Liver (tissue), 8 donors: ENCODE measurements at regions not wholly inside any gene's neighbourhood (a gene's known extent, or its start where the extent isn't known, plus 50 kb on each side); places are given as distances from the start of the nearest gene placed in this dataset.

ENCODE experiments used
- DNase-seq: peaks from one replicate; pipeline ENCODE4 v3.0.0-alpha.2; 2017; ENCODE audit warnings: low spot score
- H3K27ac ChIP-seq, 2 donors: one replicate each; pipeline ENCODE4 v1.7.0; 2013; ENCODE audit warnings: inconsistent platforms in 2 of 2, low read length in 2 of 2, control low read depth in 1 of 2, low read depth in 1 of 2, mild to moderate bottlenecking in 1 of 2
- H3K27me3 ChIP-seq, 4 donors: one replicate each; pipeline versions ENCODE4 v1.6.1 to v1.7.0; 2013; ENCODE audit warnings: low read length in 3 of 4, inconsistent platforms in 1 of 4, mild to moderate bottlenecking in 1 of 4, moderate library complexity in 1 of 4; ENCODE audit not compliant: control insufficient read depth in 4 of 4, insufficient read depth in 4 of 4
- H3K36me3 ChIP-seq, 4 donors: one replicate each; pipeline versions ENCODE4 v1.6.1 to v1.7.0; 2013; ENCODE audit warnings: low read length in 3 of 4, mild to moderate bottlenecking in 3 of 4, low read depth in 1 of 4, moderate library complexity in 1 of 4; ENCODE audit not compliant: control insufficient read depth in 4 of 4, insufficient read depth in 3 of 4
- H3K4me1 ChIP-seq, 4 donors: one replicate each; pipeline versions ENCODE4 v1.6.1 to v1.7.0; 2013; ENCODE audit warnings: low read length in 3 of 4, mild to moderate bottlenecking in 3 of 4, moderate library complexity in 1 of 4; ENCODE audit not compliant: control insufficient read depth in 4 of 4, insufficient read depth in 4 of 4
- H3K4me3 ChIP-seq, 3 donors: one replicate each; pipeline versions ENCODE4 v1.6.1 to v1.7.0; 2013; ENCODE audit warnings: low read length in 3 of 3, control low read depth in 1 of 3, low read depth in 1 of 3, mild to moderate bottlenecking in 1 of 3
- H3K9ac ChIP-seq, 2 donors: one replicate each; pipeline ENCODE4 v1.7.0; 2013; ENCODE audit warnings: low read length in 2 of 2, mild to moderate bottlenecking in 2 of 2, moderate library complexity in 2 of 2, control low read depth in 1 of 2, low read depth in 1 of 2
- H3K9me3 ChIP-seq, 4 donors: one replicate each; pipeline versions ENCODE4 v1.6.1 to v1.7.0; 2013; ENCODE audit warnings: low read length in 3 of 4; ENCODE audit not compliant: control insufficient read depth in 4 of 4
- EGR1 ChIP-seq, 2 donors: IDR thresholded peaks; 2 replicates each; pipeline ENCODE4 v1.6.1; 2016 to 2018; ENCODE audit warnings: antibody characterized with exemption in 2 of 2, low read depth in 2 of 2
- FOXA1 ChIP-seq: IDR thresholded peaks from 2 replicates; pipeline ENCODE4 v1.6.1; 2016; ENCODE audit warnings: antibody characterized with exemption
- FOXA2 ChIP-seq: IDR thresholded peaks from 2 replicates; pipeline ENCODE4 v1.6.1; 2016; ENCODE audit warnings: antibody characterized with exemption
- GABPA ChIP-seq, 2 donors: IDR thresholded peaks in 1 of 2; conservative IDR thresholded peaks in 1 of 2; 2 replicates each; pipeline ENCODE4 v1.6.1; 2016; ENCODE audit warnings: antibody characterized with exemption in 2 of 2, mild to moderate bottlenecking in 1 of 2, moderate library complexity in 1 of 2
- HNF4A ChIP-seq, 2 donors: conservative IDR thresholded peaks; 2 replicates each; pipeline ENCODE4 v1.6.1; 2016; ENCODE audit warnings: antibody characterized with exemption in 2 of 2, mild to moderate bottlenecking in 2 of 2
- HNF4G ChIP-seq: IDR thresholded peaks from 2 replicates; pipeline ENCODE4 v1.6.1; 2016; ENCODE audit warnings: antibody characterized with exemption
- JUND ChIP-seq, 2 donors: IDR thresholded peaks; 2 replicates each; pipeline ENCODE4 v1.6.1; 2016; ENCODE audit warnings: antibody characterized with exemption in 2 of 2
- NR2F2 ChIP-seq: IDR thresholded peaks from 2 replicates; pipeline ENCODE4 v1.6.1; 2016; ENCODE audit warnings: antibody characterized with exemption
- RAD21 ChIP-seq, 2 donors: IDR thresholded peaks; 2 replicates each; pipeline ENCODE4 v1.6.1; 2016; ENCODE audit warnings: antibody characterized with exemption in 2 of 2, mild to moderate bottlenecking in 2 of 2
- RXRA ChIP-seq, 2 donors: IDR thresholded peaks; 2 replicates each; pipeline ENCODE4 v1.6.1; 2017 to 2018; ENCODE audit warnings: antibody characterized with exemption in 2 of 2, mild to moderate bottlenecking in 1 of 2
- SP1 ChIP-seq: IDR thresholded peaks from 2 replicates; pipeline ENCODE4 v1.6.1; 2018; ENCODE audit warnings: antibody characterized with exemption, mild to moderate bottlenecking
- TAF1 ChIP-seq: conservative IDR thresholded peaks from 2 replicates; pipeline ENCODE4 v1.6.1; 2016; ENCODE audit warnings: antibody characterized with exemption, mild to moderate bottlenecking
- YY1 ChIP-seq: IDR thresholded peaks from 2 replicates; pipeline ENCODE4 v1.6.1; 2016; ENCODE audit warnings: antibody characterized with exemption, mild to moderate bottlenecking
- WGBS: extraction: QIAGEN DNeasy Blood & Tissue Kit; methylation state at CpG from one replicate; pipeline ENCODE4 v1.1.7; 2013; 5-methylcytosine and 5-hydroxymethylcytosine counted together
- TF ChIP-seq, protein P1 (sequence below): IDR thresholded peaks from 2 replicates; pipeline ENCODE4 v1.6.1; 2016; ENCODE audit warnings: antibody characterized with exemption
- TF ChIP-seq, protein P2 (sequence below): IDR thresholded peaks from 2 replicates; pipeline ENCODE4 v1.6.1; 2016; ENCODE audit warnings: antibody characterized with exemption
- TF ChIP-seq, protein P3 (sequence below): fragments of 150-350 bp; IDR thresholded peaks from 2 replicates; pipeline ENCODE4 v1.5.1; 2017; ENCODE audit warnings: improper control_type of control experiment, low read depth, low read length; ENCODE audit not compliant: missing input control
- TF ChIP-seq, protein P4 (sequence below): IDR thresholded peaks from 2 replicates; pipeline ENCODE4 v1.6.1; 2016; ENCODE audit warnings: antibody characterized with exemption, mild to moderate bottlenecking
- TF ChIP-seq, protein P5 (sequence below): IDR thresholded peaks from 2 replicates; pipeline ENCODE4 v1.6.1; 2016; ENCODE audit warnings: antibody characterized with exemption
- donor health status: healthy.
- donor health status: healthy.
- donor health status: healthy.
- donor health status: healthy.
- donor health status: healthy.

DNA sequence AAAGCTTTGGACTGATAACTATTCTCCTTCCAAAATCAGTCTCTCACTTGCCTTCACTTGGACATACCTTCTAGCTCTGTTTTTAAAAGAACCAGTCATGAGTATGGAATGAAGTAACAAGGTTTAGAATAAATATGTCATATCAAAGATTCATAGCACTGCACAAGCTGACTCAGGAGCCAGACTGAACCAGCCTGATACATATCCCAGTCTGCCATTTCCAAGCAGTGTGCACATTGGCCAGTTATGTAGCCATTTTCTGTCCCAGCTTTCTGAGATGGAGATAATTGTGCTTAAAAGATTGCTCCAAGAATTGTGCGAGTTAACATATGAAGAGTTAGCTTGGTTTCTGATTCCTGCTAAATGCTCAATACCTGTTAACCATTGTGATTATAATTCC is 311.3 kb downstream of the C11orf87 start:
- TF ChIP-seq RAD21 (IDR thresholded peaks at IDR 0.05) (no peak), EGR1 (IDR thresholded peaks at IDR 0.05; ENCODE audit: low read depth in 2 of 2) (no peak), YY1 (no peak), NR2F2 (no peak), FOXA1 (no peak), RXRA (IDR thresholded peaks at IDR 0.05) (no peak), FOXA2 (no peak), SP1 (no peak)
- TF ChIP-seq, protein P1, sequence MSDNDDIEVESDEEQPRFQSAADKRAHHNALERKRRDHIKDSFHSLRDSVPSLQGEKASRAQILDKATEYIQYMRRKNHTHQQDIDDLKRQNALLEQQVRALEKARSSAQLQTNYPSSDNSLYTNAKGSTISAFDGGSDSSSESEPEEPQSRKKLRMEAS, result no peak
- TF ChIP-seq, protein P2, sequence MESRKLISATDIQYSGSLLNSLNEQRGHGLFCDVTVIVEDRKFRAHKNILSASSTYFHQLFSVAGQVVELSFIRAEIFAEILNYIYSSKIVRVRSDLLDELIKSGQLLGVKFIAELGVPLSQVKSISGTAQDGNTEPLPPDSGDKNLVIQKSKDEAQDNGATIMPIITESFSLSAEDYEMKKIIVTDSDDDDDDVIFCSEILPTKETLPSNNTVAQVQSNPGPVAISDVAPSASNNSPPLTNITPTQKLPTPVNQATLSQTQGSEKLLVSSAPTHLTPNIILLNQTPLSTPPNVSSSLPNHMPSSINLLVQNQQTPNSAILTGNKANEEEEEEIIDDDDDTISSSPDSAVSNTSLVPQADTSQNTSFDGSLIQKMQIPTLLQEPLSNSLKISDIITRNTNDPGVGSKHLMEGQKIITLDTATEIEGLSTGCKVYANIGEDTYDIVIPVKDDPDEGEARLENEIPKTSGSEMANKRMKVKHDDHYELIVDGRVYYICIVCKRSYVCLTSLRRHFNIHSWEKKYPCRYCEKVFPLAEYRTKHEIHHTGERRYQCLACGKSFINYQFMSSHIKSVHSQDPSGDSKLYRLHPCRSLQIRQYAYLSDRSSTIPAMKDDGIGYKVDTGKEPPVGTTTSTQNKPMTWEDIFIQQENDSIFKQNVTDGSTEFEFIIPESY, result no peak
- H3K9me3 ChIP-seq, result no peaks in the 10 kb centered on the region
- no peak for DNase-seq
- H3K27ac ChIP-seq, result no peak overlapping the region
- H3K27me3 ChIP-seq, result no peaks in the 10 kb centered on the region
- WGBS, result 88% methylated on average over 1 of the region's 1 CpG
- H3K4me1 ChIP-seq, result no peaks in the 10 kb centered on the region
- no peak overlapping the region for H3K4me3 ChIP-seq
- H3K36me3 ChIP-seq, result no peaks in the 10 kb centered on the region
- H3K9ac ChIP-seq, result no peak overlapping the region

DNA sequence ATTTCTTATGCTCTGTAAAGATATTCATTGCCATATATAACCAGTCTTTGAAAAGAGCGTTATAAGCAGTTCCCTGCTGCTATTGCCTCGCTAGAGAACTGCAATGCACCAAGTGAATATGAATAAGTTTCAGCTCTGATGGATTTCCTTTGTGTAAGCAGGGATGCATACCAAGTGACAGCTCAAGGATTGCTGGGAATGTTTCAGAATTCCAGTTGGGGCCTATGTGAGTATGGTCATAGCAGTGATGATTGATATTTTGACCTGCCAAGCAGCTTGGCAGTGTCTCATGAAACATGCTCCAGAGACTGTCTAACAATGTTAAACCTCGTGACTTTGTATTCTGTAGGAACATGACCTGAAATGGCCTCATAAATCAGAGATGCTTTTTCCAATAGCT is 312.6 kb downstream of the C11orf87 start:
- no peaks in the 10 kb centered on the region for H3K27me3 ChIP-seq
- H3K4me3 ChIP-seq, result no peak overlapping the region
- WGBS, result 56% methylated on average over 3 of the region's 3 CpGs
- DNase-seq, result no peak
- TF ChIP-seq, protein P2, result no peak
- TF ChIP-seq YY1 (no peak), SP1 (no peak), HNF4G (no peak), GABPA (IDR thresholded peaks at IDR 0.05 in 1 of 2, conservative IDR thresholded peaks at IDR 0.05 in 1 of 2) (no peak), HNF4A (conservative IDR thresholded peaks at IDR 0.05) (no peak), EGR1 (IDR thresholded peaks at IDR 0.05; ENCODE audit: low read depth in 2 of 2) (no peak), RXRA (IDR thresholded peaks at IDR 0.05) (no peak), NR2F2 (no peak), RAD21 (IDR thresholded peaks at IDR 0.05) (no peak), FOXA1 (no peak), TAF1 (no peak), FOXA2 (no peak), JUND (IDR thresholded peaks at IDR 0.05) (no peak)
- TF ChIP-seq, protein P3, sequence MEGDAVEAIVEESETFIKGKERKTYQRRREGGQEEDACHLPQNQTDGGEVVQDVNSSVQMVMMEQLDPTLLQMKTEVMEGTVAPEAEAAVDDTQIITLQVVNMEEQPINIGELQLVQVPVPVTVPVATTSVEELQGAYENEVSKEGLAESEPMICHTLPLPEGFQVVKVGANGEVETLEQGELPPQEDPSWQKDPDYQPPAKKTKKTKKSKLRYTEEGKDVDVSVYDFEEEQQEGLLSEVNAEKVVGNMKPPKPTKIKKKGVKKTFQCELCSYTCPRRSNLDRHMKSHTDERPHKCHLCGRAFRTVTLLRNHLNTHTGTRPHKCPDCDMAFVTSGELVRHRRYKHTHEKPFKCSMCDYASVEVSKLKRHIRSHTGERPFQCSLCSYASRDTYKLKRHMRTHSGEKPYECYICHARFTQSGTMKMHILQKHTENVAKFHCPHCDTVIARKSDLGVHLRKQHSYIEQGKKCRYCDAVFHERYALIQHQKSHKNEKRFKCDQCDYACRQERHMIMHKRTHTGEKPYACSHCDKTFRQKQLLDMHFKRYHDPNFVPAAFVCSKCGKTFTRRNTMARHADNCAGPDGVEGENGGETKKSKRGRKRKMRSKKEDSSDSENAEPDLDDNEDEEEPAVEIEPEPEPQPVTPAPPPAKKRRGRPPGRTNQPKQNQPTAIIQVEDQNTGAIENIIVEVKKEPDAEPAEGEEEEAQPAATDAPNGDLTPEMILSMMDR, result no peak
- TF ChIP-seq, protein P4, sequence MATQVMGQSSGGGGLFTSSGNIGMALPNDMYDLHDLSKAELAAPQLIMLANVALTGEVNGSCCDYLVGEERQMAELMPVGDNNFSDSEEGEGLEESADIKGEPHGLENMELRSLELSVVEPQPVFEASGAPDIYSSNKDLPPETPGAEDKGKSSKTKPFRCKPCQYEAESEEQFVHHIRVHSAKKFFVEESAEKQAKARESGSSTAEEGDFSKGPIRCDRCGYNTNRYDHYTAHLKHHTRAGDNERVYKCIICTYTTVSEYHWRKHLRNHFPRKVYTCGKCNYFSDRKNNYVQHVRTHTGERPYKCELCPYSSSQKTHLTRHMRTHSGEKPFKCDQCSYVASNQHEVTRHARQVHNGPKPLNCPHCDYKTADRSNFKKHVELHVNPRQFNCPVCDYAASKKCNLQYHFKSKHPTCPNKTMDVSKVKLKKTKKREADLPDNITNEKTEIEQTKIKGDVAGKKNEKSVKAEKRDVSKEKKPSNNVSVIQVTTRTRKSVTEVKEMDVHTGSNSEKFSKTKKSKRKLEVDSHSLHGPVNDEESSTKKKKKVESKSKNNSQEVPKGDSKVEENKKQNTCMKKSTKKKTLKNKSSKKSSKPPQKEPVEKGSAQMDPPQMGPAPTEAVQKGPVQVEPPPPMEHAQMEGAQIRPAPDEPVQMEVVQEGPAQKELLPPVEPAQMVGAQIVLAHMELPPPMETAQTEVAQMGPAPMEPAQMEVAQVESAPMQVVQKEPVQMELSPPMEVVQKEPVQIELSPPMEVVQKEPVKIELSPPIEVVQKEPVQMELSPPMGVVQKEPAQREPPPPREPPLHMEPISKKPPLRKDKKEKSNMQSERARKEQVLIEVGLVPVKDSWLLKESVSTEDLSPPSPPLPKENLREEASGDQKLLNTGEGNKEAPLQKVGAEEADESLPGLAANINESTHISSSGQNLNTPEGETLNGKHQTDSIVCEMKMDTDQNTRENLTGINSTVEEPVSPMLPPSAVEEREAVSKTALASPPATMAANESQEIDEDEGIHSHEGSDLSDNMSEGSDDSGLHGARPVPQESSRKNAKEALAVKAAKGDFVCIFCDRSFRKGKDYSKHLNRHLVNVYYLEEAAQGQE, result no peak
- TF ChIP-seq, protein P1, result no peak
- TF ChIP-seq, protein P5, sequence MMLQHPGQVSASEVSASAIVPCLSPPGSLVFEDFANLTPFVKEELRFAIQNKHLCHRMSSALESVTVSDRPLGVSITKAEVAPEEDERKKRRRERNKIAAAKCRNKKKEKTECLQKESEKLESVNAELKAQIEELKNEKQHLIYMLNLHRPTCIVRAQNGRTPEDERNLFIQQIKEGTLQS, result no peak
- H3K36me3 ChIP-seq, result no peaks in the 10 kb centered on the region
- no peak overlapping the region for H3K27ac ChIP-seq
- H3K4me1 ChIP-seq, result no peaks in the 10 kb centered on the region
- H3K9me3 ChIP-seq, result no peaks in the 10 kb centered on the region
- no peak overlapping the region for H3K9ac ChIP-seq
